ENCODE measurements at regions not wholly inside any gene's neighbourhood (a gene's known extent, or its start where the extent isn't known, plus 50 kb on each side); places are given as distances from the start of the nearest gene placed in this dataset.

DNA sequence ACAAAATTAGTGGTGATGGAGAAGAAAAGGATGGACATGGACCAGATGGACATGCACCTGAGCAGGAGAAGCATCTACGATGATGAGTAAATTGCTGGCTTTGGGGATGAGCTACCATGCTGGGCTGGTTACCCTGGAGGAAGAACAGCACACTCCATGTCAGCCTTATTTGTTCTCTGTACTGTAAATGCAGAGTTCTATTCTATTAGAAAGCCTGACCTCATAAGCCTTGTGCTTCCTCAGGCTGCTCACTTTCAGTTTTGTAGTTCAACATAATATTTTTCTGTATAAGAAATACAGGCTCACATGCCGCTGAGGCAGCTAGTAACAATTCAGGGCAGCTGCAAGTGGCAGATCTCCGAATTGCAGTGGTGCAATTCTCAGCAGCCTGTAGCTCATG lies 249.6 kb downstream of the PLA2G4A start:
- ATAC-seq = no peak
- no peak for DNase-seq
- intact Hi-C loops (cut with micrococcal nuclease) = no loop called here

- intact Hi-C loops (cut with micrococcal nuclease) = no loop called here
- DNase-seq = no peak
- ATAC-seq = no peak
Observed at GRCh38 chr1:187078916-187079315, 250.2 kb downstream of the PLA2G4A start.

DNA sequence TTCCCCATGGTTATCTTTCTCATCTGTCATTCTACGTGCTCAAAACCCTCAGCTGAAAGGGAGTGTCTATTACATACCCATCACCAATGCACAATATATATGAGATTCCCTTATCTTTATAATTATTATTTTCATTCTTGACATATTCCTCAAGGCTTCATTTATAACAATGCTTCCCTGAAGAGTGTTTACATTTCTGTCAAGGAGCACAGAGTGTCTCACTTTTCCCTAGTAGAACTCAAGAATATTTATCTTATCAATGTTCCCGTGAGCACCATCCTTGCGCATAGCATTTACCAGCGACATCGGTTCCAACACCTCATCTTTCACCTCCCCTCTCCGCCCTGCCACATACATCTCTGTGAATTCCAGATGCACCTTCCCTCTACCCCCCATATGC lies 250.6 kb downstream of the PLA2G4A start:
- ATAC-seq (no peak), DNase-seq (no peak)
- intact Hi-C loops (cut with micrococcal nuclease) = no loop called here

- ATAC-seq (no peak), DNase-seq (no peak)
- intact Hi-C loops (cut with micrococcal nuclease) = no loop called here
Observed at GRCh38 chr1:187091666-187092065, 262.9 kb downstream of the PLA2G4A start.

DNA sequence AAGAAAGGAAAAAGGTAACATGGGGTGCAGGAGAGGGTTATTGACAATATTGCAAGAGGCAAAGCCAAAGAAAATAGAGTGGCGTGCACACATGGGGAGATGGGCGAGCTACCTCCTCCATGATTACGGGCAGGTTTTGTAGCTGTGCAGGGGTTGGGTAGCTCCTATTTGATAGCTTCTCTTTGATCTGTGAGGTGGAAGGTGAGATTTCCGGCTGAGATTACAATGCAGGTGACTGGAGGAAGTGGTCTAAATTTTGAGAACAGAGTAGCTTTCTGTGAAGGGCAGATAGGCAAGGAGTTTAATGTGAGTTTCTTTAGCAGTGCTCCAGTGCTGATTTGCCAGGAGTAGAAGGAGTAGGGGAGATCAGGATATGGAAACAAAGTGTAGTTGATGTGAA lies 263.4 kb downstream of the PLA2G4A start:
- ATAC-seq (no peak), DNase-seq (no peak)
- intact Hi-C loops (cut with micrococcal nuclease) = no loop called here

GRCh38 chr1:187096689-187097088 lies 267.9 kb downstream of the PLA2G4A start:
- ATAC-seq (no peak), DNase-seq (no peak)
- intact Hi-C loops (cut with micrococcal nuclease) = no loop called here

- DNase-seq (no peak), ATAC-seq (no peak)
- intact Hi-C loops (cut with micrococcal nuclease) = no loop called here
Observed at GRCh38 chr1:187110351-187110750, 281.6 kb downstream of the PLA2G4A start.

DNA sequence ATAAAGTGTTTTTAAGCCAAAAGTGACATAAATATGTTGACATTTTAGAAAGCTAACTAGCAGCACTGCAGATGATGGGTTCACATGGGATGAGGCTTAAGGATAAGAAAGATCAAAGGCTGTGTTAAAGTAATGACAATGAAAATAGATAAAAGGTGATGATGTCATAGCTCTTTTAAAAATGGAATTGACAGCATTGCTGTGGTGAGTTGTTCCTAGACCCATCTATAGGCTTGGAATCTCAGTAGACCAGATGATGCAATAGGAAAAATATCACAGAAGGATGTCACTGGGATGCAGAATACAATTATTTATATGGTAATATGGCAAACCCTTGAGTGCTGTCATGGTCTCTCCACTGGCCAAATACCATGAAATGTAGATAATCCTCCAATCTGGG lies 286.0 kb downstream of the PLA2G4A start:
- no peak for DNase-seq
- ATAC-seq = no peak
- intact Hi-C loops (cut with micrococcal nuclease) = no loop called here

GRCh38 chr1:187121661-187122060 lies 292.9 kb downstream of the PLA2G4A start:
- ATAC-seq (no peak), DNase-seq (no peak)
- intact Hi-C loops (cut with micrococcal nuclease) = no loop called here

DNA sequence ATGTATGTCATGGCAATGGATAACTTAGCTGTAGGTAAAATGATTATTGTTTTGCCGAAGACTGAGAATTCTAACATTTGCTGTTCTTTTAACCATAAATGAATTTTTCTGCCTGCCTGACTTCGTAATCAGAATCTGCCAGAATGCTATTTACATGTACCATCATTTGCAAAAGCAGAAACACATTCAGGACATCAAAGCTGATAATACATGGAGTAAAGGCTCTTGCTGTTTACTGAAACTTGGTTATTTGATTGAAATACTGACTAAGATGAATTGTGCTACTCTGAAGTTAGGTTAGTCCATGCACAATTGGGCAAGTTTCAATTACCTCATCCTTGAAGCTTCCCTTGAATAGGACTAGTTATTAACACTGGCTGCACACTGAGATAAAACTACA lies 293.8 kb downstream of the PLA2G4A start:
- DNase-seq = no peak
- no peak for ATAC-seq
- intact Hi-C loops (cut with micrococcal nuclease) = no loop called here

DNA sequence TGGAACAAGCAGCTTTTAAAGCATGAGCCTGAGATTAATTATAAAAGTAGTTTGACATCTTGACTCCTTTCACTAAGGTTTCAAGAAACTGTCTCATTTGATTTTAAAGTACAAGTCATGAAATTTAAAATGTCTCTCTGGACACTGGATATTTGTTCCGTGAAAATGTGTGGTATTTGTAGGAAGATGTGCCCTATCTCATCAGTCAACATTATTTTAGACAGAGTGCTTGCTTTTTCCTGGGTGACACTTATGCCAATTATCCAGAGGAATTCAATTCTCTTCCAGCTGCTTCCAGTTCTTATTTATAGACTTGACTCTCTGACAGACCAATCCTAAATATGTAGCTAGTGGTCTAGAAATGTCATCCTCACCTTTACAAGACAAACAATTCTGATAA lies 300.4 kb downstream of the PLA2G4A start:
- DNase-seq (no peak), ATAC-seq (no peak)
- intact Hi-C loops (cut with micrococcal nuclease) = no loop called here

DNA sequence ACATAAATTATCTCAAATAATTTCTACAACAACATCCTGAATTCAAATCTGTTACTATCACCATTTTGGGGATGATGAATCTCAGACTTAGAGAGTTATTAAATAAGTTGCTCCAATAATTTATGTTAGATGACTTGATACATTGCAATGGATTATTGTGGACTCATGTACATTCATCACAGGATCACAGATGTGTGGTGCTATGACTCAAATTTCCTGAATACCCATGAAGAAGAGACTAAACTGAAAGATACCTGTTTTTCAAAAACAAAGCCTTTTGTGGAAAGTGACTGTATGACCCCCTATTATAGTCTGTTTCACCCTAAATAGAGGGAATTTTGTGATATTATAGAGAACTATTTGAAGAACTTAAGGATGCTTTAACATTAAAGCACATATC lies 315.0 kb downstream of the PLA2G4A start:
- DNase-seq (no peak), ATAC-seq (no peak)
- intact Hi-C loops (cut with micrococcal nuclease) = no loop called here

GRCh38 chr1:187146388-187146787 lies 317.6 kb downstream of the PLA2G4A start:
- ATAC-seq = no peak
- DNase-seq = no peak
- intact Hi-C loops (cut with micrococcal nuclease) = no loop called here

DNA sequence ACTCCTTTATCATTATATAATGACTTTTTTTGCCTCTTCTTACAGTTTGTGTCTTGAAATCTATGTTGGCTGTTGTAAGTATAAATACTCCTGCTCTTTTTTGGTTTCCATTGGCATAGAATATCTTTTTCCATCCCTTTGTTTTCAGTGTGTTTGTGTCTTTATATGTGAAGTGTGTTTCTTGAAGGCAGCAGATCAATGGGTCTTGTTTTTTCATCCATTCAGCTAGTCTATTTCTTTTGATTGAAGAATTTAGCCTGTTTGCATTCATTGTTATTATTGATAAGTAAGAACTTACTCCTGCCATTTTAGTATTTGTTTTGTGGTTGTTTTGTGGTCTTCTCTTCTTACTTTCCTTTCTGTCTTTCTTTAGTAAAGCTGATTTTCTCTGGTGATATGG lies 322.8 kb downstream of the PLA2G4A start:
- no peak for ATAC-seq
- no peak for DNase-seq
- intact Hi-C loops (cut with micrococcal nuclease) = no loop called here

DNA sequence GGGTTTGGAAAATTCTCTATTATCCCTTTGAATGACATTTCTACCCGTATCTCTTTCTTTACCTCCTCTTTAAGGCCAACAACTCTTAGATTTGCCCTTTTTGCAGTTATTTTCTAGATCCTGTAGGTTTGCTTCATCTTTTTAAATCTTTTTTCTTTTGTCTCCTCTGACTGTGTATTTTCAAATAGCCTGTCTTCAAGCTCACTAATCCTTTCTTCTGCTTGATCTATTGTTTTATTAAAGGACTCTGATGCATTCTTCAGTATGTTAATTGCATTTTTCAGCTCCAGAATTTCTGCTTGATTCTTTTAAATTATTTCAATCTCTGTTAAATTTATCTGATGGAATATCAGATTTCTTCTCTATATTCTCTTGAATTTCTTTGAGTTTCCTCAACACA lies 324.3 kb downstream of the PLA2G4A start:
- intact Hi-C loops (cut with micrococcal nuclease) = no loop called here

DNA sequence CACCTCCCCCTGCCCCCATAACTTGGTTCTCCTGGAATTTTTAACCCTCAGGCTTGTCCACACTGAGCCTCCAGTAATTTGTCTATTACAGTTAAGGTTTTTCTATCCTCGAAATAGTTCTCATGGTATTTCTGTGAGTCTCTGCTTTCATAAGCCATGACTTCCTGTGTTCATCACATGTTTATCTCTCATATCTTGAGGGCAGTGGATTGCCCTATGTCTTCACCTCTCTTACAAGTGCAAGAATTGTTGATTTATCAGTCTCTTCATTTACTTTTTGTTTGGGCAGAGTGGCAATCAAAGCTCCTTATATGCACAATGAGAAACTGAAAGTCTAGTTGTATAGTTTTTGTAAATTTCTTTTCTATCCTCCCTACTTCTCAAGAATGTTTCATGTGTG lies 328.4 kb downstream of the PLA2G4A start:
- DNase-seq (no peak), ATAC-seq (no peak)
- intact Hi-C loops (cut with micrococcal nuclease) = no loop called here

More for the DNA sequence above, 324.3 kb downstream of the PLA2G4A start:
- ATAC-seq = no peak
- DNase-seq = no peak

- ATAC-seq = no peak
- no peak for DNase-seq
- intact Hi-C loops (cut with micrococcal nuclease) = no loop called here
Observed at GRCh38 chr1:187157552-187157951, 328.8 kb downstream of the PLA2G4A start.

DNA sequence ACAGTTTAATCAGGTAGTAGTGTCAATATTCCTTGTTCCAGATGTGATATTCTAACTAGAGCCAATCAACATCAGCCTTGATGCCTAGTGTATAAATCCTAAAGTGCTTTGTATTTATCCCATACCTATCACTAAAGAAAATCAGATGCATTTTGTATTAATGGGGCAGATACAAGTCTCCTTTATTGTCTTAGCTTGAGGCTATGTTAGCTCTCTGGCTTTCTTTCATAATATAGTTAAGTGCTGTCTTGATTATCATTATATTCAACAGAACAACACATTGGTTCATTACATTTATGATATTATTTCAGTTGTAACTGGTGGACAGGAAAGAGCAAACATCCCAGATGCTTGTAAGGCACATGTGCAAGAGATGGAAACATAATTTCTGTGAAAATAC lies 338.8 kb downstream of the PLA2G4A start:
- intact Hi-C loops (cut with micrococcal nuclease) = no loop called here

DNA sequence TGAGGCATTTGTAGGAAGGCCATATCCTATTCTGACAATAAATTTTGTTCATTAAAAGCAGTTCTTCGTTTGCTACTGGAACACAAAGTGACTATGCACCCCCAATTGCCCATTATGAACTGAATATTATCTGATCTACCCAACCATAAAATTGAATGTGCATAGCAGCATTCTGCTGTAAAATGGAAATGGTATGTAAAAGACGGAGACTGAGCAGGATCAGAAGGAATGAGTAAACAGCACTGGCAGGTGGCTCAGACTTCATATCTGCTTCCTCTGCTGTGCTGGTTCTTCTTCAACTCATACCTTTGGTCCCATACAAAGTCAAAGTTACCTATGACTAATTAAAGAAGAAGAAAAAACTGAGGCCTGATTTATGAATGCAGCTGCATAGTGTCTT lies 339.5 kb downstream of the PLA2G4A start:
- DNase-seq (no peak), ATAC-seq (no peak)
- intact Hi-C loops (cut with micrococcal nuclease) = no loop called here

More for the DNA sequence above, 338.8 kb downstream of the PLA2G4A start:
- DNase-seq (no peak), ATAC-seq (no peak)

DNA sequence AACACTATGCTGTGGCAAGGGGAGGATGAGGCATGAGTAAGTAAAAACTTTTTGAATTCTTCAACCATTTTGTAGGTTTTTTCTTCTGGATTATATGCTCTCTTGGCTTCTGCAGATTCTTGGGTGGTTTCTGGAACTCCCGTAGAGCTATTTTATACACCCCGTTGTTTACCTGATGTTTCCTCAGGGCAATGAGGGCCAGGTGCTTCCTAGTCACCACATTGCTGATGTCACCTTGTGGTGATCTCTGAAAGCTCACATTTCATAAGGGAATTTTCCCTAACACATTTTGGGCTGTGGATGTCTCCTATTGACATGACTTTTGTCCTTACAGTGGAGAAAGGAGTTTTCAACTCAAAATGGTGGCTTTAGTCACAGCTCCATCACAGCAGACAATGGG lies 356.6 kb downstream of the PLA2G4A start:
- intact Hi-C loops (cut with micrococcal nuclease) = no loop called here
- ATAC-seq (no peak), DNase-seq (no peak)

- intact Hi-C loops (cut with micrococcal nuclease) = no loop called here
- ATAC-seq = no peak
Observed at GRCh38 chr1:187197685-187198084, 368.9 kb downstream of the PLA2G4A start.

GRCh38 chr1:187203257-187203656 lies 374.5 kb downstream of the PLA2G4A start:
- DNase-seq (no peak), ATAC-seq (no peak)
- intact Hi-C loops (cut with micrococcal nuclease) = no loop called here

More at GRCh38 chr1:187197685-187198084, 368.9 kb downstream of the PLA2G4A start:
- DNase-seq = no peak
